DOHH2 (cell line): ENCODE measurements at regions not wholly inside any gene's neighbourhood (a gene's known extent, or its start where the extent isn't known, plus 50 kb on each side); places are given as distances from the start of the nearest gene placed in this dataset.
A peak's percentile ranks its signal among the peaks of the same experiment; 100 is the strongest.

Source experiments
- H3F3A ChIP-seq: fragments of 200-600 bp; sonication (generic), shearing (Covaris generic); 2 replicates; pipeline ENCODE4 v1.6.0; 2016; ENCODE audit warnings: antibody characterized with exemption, mild to moderate bottlenecking; ENCODE audit not compliant: control insufficient read depth, insufficient read depth
- H3K27ac ChIP-seq: fragments of 200-600 bp; sonication (generic); 2 replicates; pipeline ENCODE4 v1.5.1; 2014; ENCODE audit warnings: low read depth, mild to moderate bottlenecking, low read length, moderate library complexity
- H3K27me3 ChIP-seq: fragments of 200-600 bp; sonication (generic); 2 replicates; pipeline ENCODE4 v1.6.1; 2014; ENCODE audit warnings: mild to moderate bottlenecking, low read length, mixed read lengths; ENCODE audit not compliant: control insufficient read depth
- H3K36me3 ChIP-seq: fragments of 200-600 bp; sonication (generic); 2 replicates; pipeline ENCODE4 v1.6.1; 2014; ENCODE audit warnings: mild to moderate bottlenecking, low read length, moderate library complexity, mixed read lengths; ENCODE audit not compliant: control insufficient read depth
- H3K4me1 ChIP-seq: fragments of 200-600 bp; sonication (generic); 2 replicates; pipeline ENCODE4 v1.6.1; 2014; ENCODE audit warnings: mild to moderate bottlenecking, low read length, mixed read lengths; ENCODE audit not compliant: control insufficient read depth
- H3K4me2 ChIP-seq: fragments of 200-600 bp; sonication (generic); 2 replicates; pipeline ENCODE4 v1.6.0; 2014; ENCODE audit warnings: mild to moderate bottlenecking, low read length, moderate library complexity
- H3K4me3 ChIP-seq: fragments of 200-600 bp; sonication (generic); 2 replicates; pipeline ENCODE4 v1.5.1; 2014; ENCODE audit warnings: mild to moderate bottlenecking, low read length, mixed read lengths
- H3K79me2 ChIP-seq: fragments of 200-600 bp; sonication (generic); 2 replicates; pipeline ENCODE4 v1.6.1; 2014; ENCODE audit warnings: mild to moderate bottlenecking, low read length, mixed read lengths; ENCODE audit not compliant: control insufficient read depth
- H3K9me2 ChIP-seq: fragments of 200-600 bp; sonication (generic); replicated peaks from 2 replicates; pipeline ENCODE4 v1.6.1; 2014; ENCODE audit warnings: mild to moderate bottlenecking, low read length, mixed read lengths; ENCODE audit not compliant: control insufficient read depth
- H3K9me3 ChIP-seq: fragments of 200-600 bp; sonication (generic); 2 replicates; pipeline ENCODE4 v1.6.1; 2014; ENCODE audit warnings: antibody characterized with exemption, low read length, mixed read lengths; ENCODE audit not compliant: control insufficient read depth, insufficient read depth
- H4K20me1 ChIP-seq: fragments of 200-600 bp; sonication (generic); 2 replicates; pipeline ENCODE4 v1.6.0; 2014; ENCODE audit warnings: low read depth, mild to moderate bottlenecking, antibody characterized with exemption, low read length, moderate library complexity; ENCODE audit not compliant: control insufficient read depth, insufficient read depth
- EZH2phosphoT487 ChIP-seq: fragments of 200-600 bp; sonication (generic); IDR thresholded peaks from 2 replicates; pipeline ENCODE4 v1.6.1; 2017; ENCODE audit warnings: borderline replicate concordance, mild to moderate bottlenecking, antibody characterized with exemption, low read length, moderate library complexity, mixed read lengths
- TF ChIP-seq, protein P1 (sequence below): fragments of 200-600 bp; sonication (generic); IDR thresholded peaks from one replicate; pipeline ENCODE4 v1.5.1; 2014; ENCODE audit warnings: antibody characterized with exemption, mild to moderate bottlenecking, low read depth, low read length; ENCODE audit not compliant: poor library complexity, severe bottlenecking

DNA sequence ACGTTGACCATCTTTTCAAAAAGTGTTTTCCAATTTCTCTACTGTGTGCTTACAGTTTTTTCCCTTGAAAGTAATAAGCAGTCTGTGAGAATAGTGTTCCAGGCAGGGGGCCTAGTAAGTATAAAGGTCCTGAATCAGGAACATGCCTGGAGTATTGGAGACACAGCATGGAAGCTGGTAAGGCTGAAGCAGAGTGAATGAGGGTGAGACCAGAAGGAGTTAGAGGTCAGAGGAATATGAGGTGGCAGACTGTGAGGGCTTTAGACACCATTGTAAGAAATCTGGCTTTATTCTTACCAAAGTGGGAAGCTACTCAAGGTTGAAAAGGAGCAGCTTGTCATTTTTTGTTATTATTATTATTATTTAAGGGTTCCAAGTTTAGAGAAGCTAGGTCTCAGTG is 107.4 kb downstream of the CT47B1 start:
- H3K4me2 ChIP-seq: no peak overlapping the region

DNA sequence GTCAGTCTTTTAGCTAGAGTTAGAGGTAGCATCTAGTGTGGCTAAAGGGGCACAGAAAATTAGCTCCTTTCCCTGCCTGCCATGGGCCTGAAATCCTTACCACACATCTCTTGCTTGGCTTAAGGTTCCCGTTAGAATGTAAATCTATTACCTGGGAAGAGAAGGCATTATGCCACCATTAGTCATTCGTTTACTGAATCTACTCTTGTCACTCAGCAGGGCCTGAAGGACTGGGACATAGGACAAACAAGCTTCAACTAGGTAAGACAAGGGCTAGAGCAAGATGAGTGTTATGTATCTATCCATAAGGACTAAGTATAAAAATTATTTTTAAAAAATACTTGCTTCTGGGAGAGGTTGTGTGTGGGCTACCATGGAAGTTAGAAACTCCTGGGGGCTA is 112.4 kb downstream of the CT47B1 start:
- no peak overlapping the region for H3K27ac ChIP-seq
- no peak overlapping the region for H3K4me2 ChIP-seq
- peaks cover 12% of the 10 kb centered on the region for H3K36me3 ChIP-seq
- H3K9me2 ChIP-seq: no peaks in the 10 kb centered on the region
- H3F3A ChIP-seq: no peaks in the 10 kb centered on the region
- peaks cover 5% of the 10 kb centered on the region for H3K79me2 ChIP-seq
- no peaks in the 10 kb centered on the region for H3K9me3 ChIP-seq
- H3K4me1 ChIP-seq: peaks cover 28% of the 10 kb centered on the region
- TF ChIP-seq, protein P1, sequence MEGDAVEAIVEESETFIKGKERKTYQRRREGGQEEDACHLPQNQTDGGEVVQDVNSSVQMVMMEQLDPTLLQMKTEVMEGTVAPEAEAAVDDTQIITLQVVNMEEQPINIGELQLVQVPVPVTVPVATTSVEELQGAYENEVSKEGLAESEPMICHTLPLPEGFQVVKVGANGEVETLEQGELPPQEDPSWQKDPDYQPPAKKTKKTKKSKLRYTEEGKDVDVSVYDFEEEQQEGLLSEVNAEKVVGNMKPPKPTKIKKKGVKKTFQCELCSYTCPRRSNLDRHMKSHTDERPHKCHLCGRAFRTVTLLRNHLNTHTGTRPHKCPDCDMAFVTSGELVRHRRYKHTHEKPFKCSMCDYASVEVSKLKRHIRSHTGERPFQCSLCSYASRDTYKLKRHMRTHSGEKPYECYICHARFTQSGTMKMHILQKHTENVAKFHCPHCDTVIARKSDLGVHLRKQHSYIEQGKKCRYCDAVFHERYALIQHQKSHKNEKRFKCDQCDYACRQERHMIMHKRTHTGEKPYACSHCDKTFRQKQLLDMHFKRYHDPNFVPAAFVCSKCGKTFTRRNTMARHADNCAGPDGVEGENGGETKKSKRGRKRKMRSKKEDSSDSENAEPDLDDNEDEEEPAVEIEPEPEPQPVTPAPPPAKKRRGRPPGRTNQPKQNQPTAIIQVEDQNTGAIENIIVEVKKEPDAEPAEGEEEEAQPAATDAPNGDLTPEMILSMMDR: no peak
- H3K4me3 ChIP-seq: no peak overlapping the region
- no peaks in the 10 kb centered on the region for H4K20me1 ChIP-seq
- no peaks in the 10 kb centered on the region for H3K27me3 ChIP-seq

More for the DNA sequence above, 107.4 kb downstream of the CT47B1 start:
- H3K9me2 ChIP-seq: no peaks in the 10 kb centered on the region
- no peaks in the 10 kb centered on the region for H3K27me3 ChIP-seq
- H3K36me3 ChIP-seq: no peaks in the 10 kb centered on the region
- no peaks in the 10 kb centered on the region for H3F3A ChIP-seq
- H3K4me1 ChIP-seq: peaks cover 23% of the 10 kb centered on the region
- H3K9me3 ChIP-seq: no peaks in the 10 kb centered on the region
- TF ChIP-seq, protein P1: no peak
- TF ChIP-seq EZH2phosphoT487: no peak
- H3K4me3 ChIP-seq: no peak overlapping the region
- no peaks in the 10 kb centered on the region for H4K20me1 ChIP-seq
- no peak overlapping the region for H3K27ac ChIP-seq
- no peaks in the 10 kb centered on the region for H3K79me2 ChIP-seq

GRCh38 chrX:120761810-120762209 is 113.9 kb downstream of the CT47B1 start:
- H4K20me1 ChIP-seq: no peaks in the 10 kb centered on the region
- peaks cover 25% of the 10 kb centered on the region for H3K36me3 ChIP-seq
- no peaks in the 10 kb centered on the region for H3K27me3 ChIP-seq
- no peaks in the 10 kb centered on the region for H3K9me3 ChIP-seq
- no peaks in the 10 kb centered on the region for H3K9me2 ChIP-seq
- no peak for TF ChIP-seq EZH2phosphoT487
- TF ChIP-seq, protein P1: no peak
- H3K4me3 ChIP-seq: no peak overlapping the region
- H3K4me1 ChIP-seq: peaks cover 43% of the 10 kb centered on the region
- no peaks in the 10 kb centered on the region for H3F3A ChIP-seq
- no peak overlapping the region for H3K4me2 ChIP-seq
- no peak overlapping the region for H3K27ac ChIP-seq
- H3K79me2 ChIP-seq: peaks cover 19% of the 10 kb centered on the region

- Histone ChIP-seq H3K9me2 (no peaks in the 10 kb centered on the region), H3K9me3 (no peaks in the 10 kb centered on the region), H4K20me1 (no peaks in the 10 kb centered on the region), H3K4me3 (no peak overlapping the region), H3K36me3 (peaks cover 29% of the 10 kb centered on the region), H3K4me1 (peaks cover 63% of the 10 kb centered on the region), H3K27ac (peak overlapping the region; percentile 28), H3K79me2 (peaks cover 33% of the 10 kb centered on the region), H3K4me2 (peak overlapping the region; percentile 26), H3F3A (peaks cover 14% of the 10 kb centered on the region), H3K27me3 (no peaks in the 10 kb centered on the region)
- TF ChIP-seq, protein P1: no peak
- no peak for TF ChIP-seq EZH2phosphoT487
These were observed 116.0 kb downstream of the CT47B1 start for GRCh38 chrX:120759685-120760084.
